Activated CD4-positive, alpha-beta T cell treated with anti-CD3 and anti-CD28 coated beads, Interleukin-2, amount 10 ng/mL, durations not matched to agents 7 days and 5 days (primary cell): ENCODE measurements at regions not wholly inside any gene's neighbourhood (a gene's known extent, or its start where the extent isn't known, plus 50 kb on each side); places are given as distances from the start of the nearest gene placed in this dataset.
"Not testable (repeated sequence)": the region's sequence is repeated elsewhere in the genome, so short reads cannot be mapped to it uniquely, and the experiment has no call there.

Experiments used
- CTCF ChIA-PET: fragments of 350-600 bp; sonication (Branson Sonifier 250); formaldehyde crosslinking; loops from one replicate; lab custom pipeline; 2021; ENCODE audit warnings: antibody characterized with exemption; lab: Charles Lee
- POLR2A ChIA-PET: fragments of 350-600 bp; sonication (Branson Sonifier 250); formaldehyde crosslinking; loops from one replicate; lab custom pipeline; 2021; ENCODE audit warnings: antibody characterized with exemption; lab: Charles Lee
- DNase-seq: peaks from one replicate; pipeline ENCODE4 v3.0.0-alpha.2; 2020
- H3K27ac Mint-ChIP-seq: one replicate; pipeline ENCODE4 v1.8.0; 2021; ENCODE audit warnings: mild to moderate bottlenecking, moderate library complexity, mixed read lengths
- H3K27me3 Mint-ChIP-seq: one replicate; pipeline ENCODE4 v1.8.0; 2021; ENCODE audit warnings: mixed read lengths
- H3K36me3 Mint-ChIP-seq: one replicate; pipeline ENCODE4 v1.8.0; 2021; ENCODE audit warnings: low read depth, mixed read lengths
- H3K4me1 Mint-ChIP-seq: one replicate; pipeline ENCODE4 v1.8.0; 2021; ENCODE audit warnings: mixed read lengths
- H3K4me3 Mint-ChIP-seq: one replicate; pipeline ENCODE4 v1.8.0; 2021; ENCODE audit warnings: mild to moderate bottlenecking, moderate library complexity, mixed read lengths
- H3K9me3 Mint-ChIP-seq: one replicate; pipeline ENCODE4 v1.8.0; 2021; ENCODE audit warnings: mixed read lengths

GRCh38 chr2:145751155-145751554 lies 1231.2 kb upstream of the ZEB2 start:
- Mint-ChIP-seq H3K27ac (no peak overlapping the region), H3K4me3 (no peak overlapping the region), H3K36me3 (no peaks in the 10 kb centered on the region), H3K4me1 (peaks cover 14% of the 10 kb centered on the region), H3K9me3 (no peaks in the 10 kb centered on the region), H3K27me3 (peaks cover 2% of the 10 kb centered on the region)
- CTCF ChIA-PET, result no interaction called here
- POLR2A ChIA-PET, result no interaction called here
- DNase-seq, result no peak

- DNase-seq, result no peak
- no peaks in the 10 kb centered on the region for H3K36me3 Mint-ChIP-seq
- H3K27ac Mint-ChIP-seq, result no peak overlapping the region
- no peaks in the 10 kb centered on the region for H3K9me3 Mint-ChIP-seq
- peaks cover 2% of the 10 kb centered on the region for H3K27me3 Mint-ChIP-seq
- no peak overlapping the region for H3K4me3 Mint-ChIP-seq
- H3K4me1 Mint-ChIP-seq, result peaks cover 14% of the 10 kb centered on the region
- ChIA-PET CTCF (no interaction called here), POLR2A (no interaction called here)
Measured at GRCh38 chr2:145750612-145751011, 1230.7 kb upstream of the ZEB2 start.

- H3K27me3 Mint-ChIP-seq, result peaks cover 2% of the 10 kb centered on the region
- ChIA-PET POLR2A (no interaction called here), CTCF (no interaction called here)
- no peaks in the 10 kb centered on the region for H3K36me3 Mint-ChIP-seq
- no peak for DNase-seq
- no peak overlapping the region for H3K27ac Mint-ChIP-seq
- no peaks in the 10 kb centered on the region for H3K9me3 Mint-ChIP-seq
- H3K4me3 Mint-ChIP-seq, result no peak overlapping the region
- peaks cover 15% of the 10 kb centered on the region for H3K4me1 Mint-ChIP-seq
Measured at GRCh38 chr2:145750144-145750543, 1230.2 kb upstream of the ZEB2 start.

- Mint-ChIP-seq H3K36me3 (no peaks in the 10 kb centered on the region), H3K4me1 (peaks cover 19% of the 10 kb centered on the region), H3K27me3 (peaks cover 2% of the 10 kb centered on the region), H3K9me3 (no peaks in the 10 kb centered on the region), H3K4me3 (no peak overlapping the region), H3K27ac (no peak overlapping the region)
- no peak for DNase-seq
- ChIA-PET CTCF (no interaction called here), POLR2A (no interaction called here)
Measured at GRCh38 chr2:145749556-145749955, 1229.6 kb upstream of the ZEB2 start.

GRCh38 chr2:145748927-145749326 lies 1229.0 kb upstream of the ZEB2 start:
- no peak for DNase-seq
- no peak overlapping the region for H3K4me3 Mint-ChIP-seq
- POLR2A ChIA-PET, result no interaction called here
- no peaks in the 10 kb centered on the region for H3K9me3 Mint-ChIP-seq
- H3K27ac Mint-ChIP-seq, result no peak overlapping the region
- no peaks in the 10 kb centered on the region for H3K36me3 Mint-ChIP-seq
- H3K27me3 Mint-ChIP-seq, result peaks cover 2% of the 10 kb centered on the region
- peaks cover 19% of the 10 kb centered on the region for H3K4me1 Mint-ChIP-seq
- CTCF ChIA-PET, result no interaction called here

- H3K36me3 Mint-ChIP-seq, result no peaks in the 10 kb centered on the region
- no peak overlapping the region for H3K4me3 Mint-ChIP-seq
- no peak overlapping the region for H3K27ac Mint-ChIP-seq
- H3K4me1 Mint-ChIP-seq, result peaks cover 17% of the 10 kb centered on the region
- ChIA-PET CTCF (no interaction called here), POLR2A (no interaction called here)
- H3K9me3 Mint-ChIP-seq, result no peaks in the 10 kb centered on the region
- H3K27me3 Mint-ChIP-seq, result peaks cover 2% of the 10 kb centered on the region
- DNase-seq, result no peak
Measured at GRCh38 chr2:145747715-145748114, 1227.8 kb upstream of the ZEB2 start.

- H3K9me3 Mint-ChIP-seq, DNase-seq, H3K4me3 Mint-ChIP-seq, CTCF ChIA-PET, H3K36me3 Mint-ChIP-seq, POLR2A ChIA-PET, H3K27me3 Mint-ChIP-seq, H3K27ac Mint-ChIP-seq: not testable (repeated sequence)
- peaks cover 13% of the 10 kb centered on the region for H3K4me1 Mint-ChIP-seq
Measured at GRCh38 chr2:145745387-145745721, 1225.4 kb upstream of the ZEB2 start.

GRCh38 chr2:145744541-145745386 lies 1224.8 kb upstream of the ZEB2 start:
- DNase-seq, result no peak
- POLR2A ChIA-PET, result no interaction called here
- CTCF ChIA-PET, result no interaction called here
- Mint-ChIP-seq H3K27ac (no peak overlapping the region), H3K36me3 (no peaks in the 10 kb centered on the region), H3K4me3 (no peak overlapping the region), H3K4me1 (peaks cover 13% of the 10 kb centered on the region), H3K27me3 (peaks cover 2% of the 10 kb centered on the region), H3K9me3 (no peaks in the 10 kb centered on the region)

GRCh38 chr2:145743011-145743410 lies 1223.1 kb upstream of the ZEB2 start:
- Mint-ChIP-seq H3K36me3 (no peaks in the 10 kb centered on the region), H3K4me1 (peaks cover 5% of the 10 kb centered on the region), H3K9me3 (no peaks in the 10 kb centered on the region), H3K27ac (no peak overlapping the region), H3K27me3 (peaks cover 2% of the 10 kb centered on the region), H3K4me3 (no peak overlapping the region)
- ChIA-PET POLR2A (no interaction called here), CTCF (no interaction called here)
- no peak for DNase-seq

- H3K27ac Mint-ChIP-seq, result no peak overlapping the region
- ChIA-PET POLR2A (no interaction called here), CTCF (interaction anchor here (1.2 kb wide), 1 partner anchor 11 kb away, joined by 4 read pairs; no protein-coding TSS in a partner anchor)
- DNase-seq, result no peak
- no peaks in the 10 kb centered on the region for H3K27me3 Mint-ChIP-seq
- no peaks in the 10 kb centered on the region for H3K36me3 Mint-ChIP-seq
- no peaks in the 10 kb centered on the region for H3K9me3 Mint-ChIP-seq
- H3K4me1 Mint-ChIP-seq, result peaks cover 5% of the 10 kb centered on the region
- no peak overlapping the region for H3K4me3 Mint-ChIP-seq
Measured at GRCh38 chr2:145741636-145742035, 1221.7 kb upstream of the ZEB2 start.

GRCh38 chr2:145741181-145741580 lies 1221.3 kb upstream of the ZEB2 start:
- Mint-ChIP-seq H3K9me3 (no peaks in the 10 kb centered on the region), H3K27ac (no peak overlapping the region), H3K27me3 (no peaks in the 10 kb centered on the region), H3K4me3 (no peak overlapping the region), H3K36me3 (no peaks in the 10 kb centered on the region), H3K4me1 (peaks cover 5% of the 10 kb centered on the region)
- POLR2A ChIA-PET, result no interaction called here
- CTCF ChIA-PET, result interaction anchor here (1.2 kb wide), 1 partner anchor 12 kb away, joined by 4 read pairs; no protein-coding TSS in a partner anchor
- DNase-seq, result no peak

GRCh38 chr2:145740302-145740701 lies 1220.4 kb upstream of the ZEB2 start:
- POLR2A ChIA-PET, result no interaction called here
- Mint-ChIP-seq H3K9me3 (no peaks in the 10 kb centered on the region), H3K4me1 (peaks cover 5% of the 10 kb centered on the region), H3K4me3 (no peak overlapping the region), H3K36me3 (no peaks in the 10 kb centered on the region), H3K27ac (no peak overlapping the region), H3K27me3 (no peaks in the 10 kb centered on the region)
- CTCF ChIA-PET, result no interaction called here
- no peak for DNase-seq

- Mint-ChIP-seq H3K4me1 (no peaks in the 10 kb centered on the region), H3K4me3 (no peak overlapping the region), H3K27ac (no peak overlapping the region), H3K27me3 (no peaks in the 10 kb centered on the region), H3K9me3 (no peaks in the 10 kb centered on the region), H3K36me3 (no peaks in the 10 kb centered on the region)
- ChIA-PET POLR2A (no interaction called here), CTCF (no interaction called here)
- no peak for DNase-seq
Measured at GRCh38 chr2:145739681-145740080, 1219.8 kb upstream of the ZEB2 start.

- H3K27ac Mint-ChIP-seq, result no peak overlapping the region
- DNase-seq, result no peak
- no peaks in the 10 kb centered on the region for H3K27me3 Mint-ChIP-seq
- ChIA-PET POLR2A (no interaction called here), CTCF (no interaction called here)
- no peak overlapping the region for H3K4me3 Mint-ChIP-seq
- H3K9me3 Mint-ChIP-seq, result no peaks in the 10 kb centered on the region
- H3K36me3 Mint-ChIP-seq, result no peaks in the 10 kb centered on the region
- H3K4me1 Mint-ChIP-seq, result no peaks in the 10 kb centered on the region
Measured at GRCh38 chr2:145736871-145737270, 1217.0 kb upstream of the ZEB2 start.
